PC-3 (cell line): ENCODE measurements at regions not wholly inside any gene's neighbourhood (a gene's known extent, or its start where the extent isn't known, plus 50 kb on each side); places are given as distances from the start of the nearest gene placed in this dataset.

Source experiments
- ATAC-seq: fragments of 200-7000 bp; cut with Tn5 transposase; 2 replicates; pipeline ENCODE4 v1.9.1; 2020; ENCODE audit warnings: mild to moderate bottlenecking, moderate library complexity
- BruUV-seq: library from RNA; stranded (reverse); fragments of 400-500 nt; replicated peaks from 2 replicates; lab custom pipeline; 2021; lab: Mats Ljungman, UMichigan
- CTCF ChIA-PET: fragments of 300-600 bp; sonication (Branson Sonifier 250); formaldehyde crosslinking; loops from one replicate; lab custom pipeline; 2022; ENCODE audit warnings: antibody characterized with exemption; lab: Charles Lee
- POLR2A ChIA-PET: fragments of 300-600 bp; sonication (Branson Sonifier 250); formaldehyde crosslinking; loops from one replicate; lab custom pipeline; 2022; ENCODE audit warnings: antibody characterized with exemption; ENCODE audit not compliant: unreplicated experiment; lab: Charles Lee
- DNase-seq: peaks from one replicate; pipeline ENCODE4 v3.0.0-alpha.2; 2015
- H2AFZ ChIP-seq: fragments of 300-600 bp; sonication (generic); 2 replicates; pipeline ENCODE4 v1.6.0; 2016; ENCODE audit warnings: antibody characterized with exemption, low read length
- H3F3A ChIP-seq: fragments of 300-600 bp; sonication (generic); one replicate; pipeline ENCODE4 v1.6.0; 2017; ENCODE audit warnings: antibody characterized with exemption, low read length, control low read depth, mild to moderate bottlenecking; ENCODE audit not compliant: unreplicated experiment
- H3K27ac ChIP-seq: fragments of 300-600 bp; sonication (generic); 2 replicates; pipeline ENCODE4 v1.5.1; 2016; ENCODE audit warnings: mild to moderate bottlenecking, low read length
- H3K27me3 ChIP-seq: fragments of 300-600 bp; sonication (generic); 2 replicates; pipeline ENCODE4 v1.6.1; 2016; ENCODE audit warnings: low read length, mixed read lengths
- H3K36me3 ChIP-seq: fragments of 300-600 bp; sonication (generic); 2 replicates; pipeline ENCODE4 v1.6.1; 2016; ENCODE audit warnings: low read depth, mixed run types, low read length, mixed read lengths
- H3K4me1 ChIP-seq: fragments of 300-600 bp; sonication (generic); 2 replicates; pipeline ENCODE4 v1.5.1; 2016; ENCODE audit warnings: low read length; ENCODE audit not compliant: insufficient read depth
- H3K4me2 ChIP-seq: fragments of 300-600 bp; sonication (generic); 2 replicates; pipeline ENCODE4 v1.6.0; 2016; ENCODE audit warnings: low read length
- H3K4me3 ChIP-seq: fragments of 300-600 bp; sonication (generic); 2 replicates; pipeline ENCODE4 v1.5.1; 2016; ENCODE audit warnings: mild to moderate bottlenecking, low read length, mixed read lengths
- H3K79me2 ChIP-seq: fragments of 300-600 bp; sonication (generic); 2 replicates; pipeline ENCODE4 v1.6.1; 2017; ENCODE audit warnings: low read length, mixed read lengths
- H3K9ac ChIP-seq: fragments of 300-600 bp; sonication (generic); 2 replicates; pipeline ENCODE4 v1.6.0; 2016; ENCODE audit warnings: mild to moderate bottlenecking, low read length
- H3K9me2 ChIP-seq: fragments of 300-600 bp; sonication (generic); replicated peaks from 2 replicates; pipeline ENCODE4 v1.6.1; 2016; ENCODE audit warnings: mixed run types, low read length, mixed read lengths
- H3K9me3 ChIP-seq: fragments of 300-600 bp; sonication (generic); 2 replicates; pipeline ENCODE4 v1.6.1; 2016; ENCODE audit warnings: low read length, mixed read lengths
- H4K20me1 ChIP-seq: fragments of 300-600 bp; sonication (generic); 2 replicates; pipeline ENCODE4 v1.6.1; 2016; ENCODE audit warnings: low read length, mixed read lengths
- EZH2 ChIP-seq: fragments of 300-600 bp; sonication (generic); IDR thresholded peaks from one replicate; pipeline ENCODE4 v1.6.1; 2017; ENCODE audit warnings: antibody characterized with exemption, mild to moderate bottlenecking, low read length; ENCODE audit not compliant: unreplicated experiment
- EZH2phosphoT487 ChIP-seq: fragments of 300-600 bp; sonication (generic); IDR thresholded peaks from 2 replicates; pipeline ENCODE4 v1.6.1; 2018; ENCODE audit warnings: mild to moderate bottlenecking, antibody characterized with exemption, low read length, borderline replicate concordance
- intact Hi-C: fragments of 100-400 bp; cut with micrococcal nuclease; formaldehyde crosslinking; loops from 2 replicates; pipeline ENCODE4 v1.9.0; 2023
- TF ChIP-seq, protein P1 (sequence below): fragments of 300-600 bp; sonication (generic); conservative IDR thresholded peaks from 2 replicates; pipeline ENCODE4 v1.5.1; 2017; ENCODE audit warnings: antibody characterized with exemption, low read depth, mild to moderate bottlenecking, low read length

DNA sequence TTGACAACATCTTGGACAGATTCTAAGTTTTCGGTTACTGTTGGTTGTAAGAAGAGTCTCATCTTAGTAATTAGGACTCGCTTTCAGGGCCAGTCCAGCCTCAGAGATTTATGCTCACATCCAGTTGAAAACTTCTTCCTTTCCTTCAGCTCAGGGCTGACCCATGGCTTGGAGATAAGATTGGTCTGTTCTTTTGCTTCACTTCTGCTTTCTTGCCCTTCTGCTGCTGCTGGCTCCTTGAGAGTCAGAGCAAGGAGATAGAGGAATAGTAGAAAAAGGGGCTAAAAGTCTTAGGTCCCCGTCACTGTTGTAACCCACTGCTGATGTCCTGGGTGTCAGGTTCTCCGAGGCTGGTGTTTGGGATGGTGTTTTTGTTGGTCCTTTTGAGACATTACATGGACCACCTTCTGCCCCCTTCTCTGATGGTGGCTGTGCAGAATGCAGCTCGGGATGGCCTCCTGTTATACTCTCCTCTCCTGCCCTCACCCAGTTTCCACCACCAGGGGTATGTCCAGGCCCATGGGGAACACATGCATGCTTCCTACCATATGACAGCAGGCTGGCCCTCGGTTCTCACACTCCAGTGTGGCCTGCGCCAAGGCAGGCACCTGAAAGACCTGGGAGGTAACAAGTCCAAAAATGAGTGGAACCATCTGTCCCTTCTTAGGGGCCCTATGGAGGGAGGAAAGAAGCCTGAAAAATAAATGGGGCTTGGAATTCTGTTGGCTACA lies 67.8 kb upstream of the PCBD1 start:
- H3K79me2 ChIP-seq, result no peaks in the 10 kb centered on the region
- no peaks in the 10 kb centered on the region for H3K4me1 ChIP-seq
- CTCF ChIA-PET, result no interaction called here

DNA sequence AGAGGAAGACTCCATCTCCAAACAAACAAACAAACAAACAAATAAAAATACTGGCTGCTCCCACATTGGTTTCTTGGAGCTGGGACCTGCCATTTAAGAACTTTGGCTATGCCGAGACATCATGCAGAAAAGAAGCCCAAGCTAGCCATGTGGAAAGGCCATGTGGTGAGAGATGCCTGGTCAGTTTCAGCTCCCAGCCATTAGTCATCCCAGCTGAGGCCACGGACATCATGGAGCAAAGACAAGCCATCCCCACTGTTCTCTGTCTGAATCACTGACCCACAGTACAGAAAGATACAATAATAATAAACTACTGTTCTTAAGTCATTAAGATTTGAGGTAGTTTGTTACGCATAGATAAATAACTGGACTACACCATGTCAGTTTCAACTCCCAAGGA lies 70.0 kb upstream of the PCBD1 start:
- H3K79me2 ChIP-seq, result no peaks in the 10 kb centered on the region

More for the DNA sequence above, 67.8 kb upstream of the PCBD1 start:
- Histone ChIP-seq H2AFZ (no peak overlapping the region), H3K4me2 (no peak overlapping the region), H4K20me1 (no peaks in the 10 kb centered on the region), H3K9ac (no peak overlapping the region), H3K4me3 (no peak overlapping the region), H3F3A (no peaks in the 10 kb centered on the region), H3K27me3 (peaks cover 43% of the 10 kb centered on the region), H3K27ac (no peak overlapping the region), H3K9me3 (no peaks in the 10 kb centered on the region), H3K36me3 (no peaks in the 10 kb centered on the region), H3K9me2 (no peaks in the 10 kb centered on the region)
- DNase-seq (peak; percentile 18), ATAC-seq (no peak)
- POLR2A ChIA-PET, result no interaction called here
- TF ChIP-seq EZH2phosphoT487, result no peak
- TF ChIP-seq, protein P1, sequence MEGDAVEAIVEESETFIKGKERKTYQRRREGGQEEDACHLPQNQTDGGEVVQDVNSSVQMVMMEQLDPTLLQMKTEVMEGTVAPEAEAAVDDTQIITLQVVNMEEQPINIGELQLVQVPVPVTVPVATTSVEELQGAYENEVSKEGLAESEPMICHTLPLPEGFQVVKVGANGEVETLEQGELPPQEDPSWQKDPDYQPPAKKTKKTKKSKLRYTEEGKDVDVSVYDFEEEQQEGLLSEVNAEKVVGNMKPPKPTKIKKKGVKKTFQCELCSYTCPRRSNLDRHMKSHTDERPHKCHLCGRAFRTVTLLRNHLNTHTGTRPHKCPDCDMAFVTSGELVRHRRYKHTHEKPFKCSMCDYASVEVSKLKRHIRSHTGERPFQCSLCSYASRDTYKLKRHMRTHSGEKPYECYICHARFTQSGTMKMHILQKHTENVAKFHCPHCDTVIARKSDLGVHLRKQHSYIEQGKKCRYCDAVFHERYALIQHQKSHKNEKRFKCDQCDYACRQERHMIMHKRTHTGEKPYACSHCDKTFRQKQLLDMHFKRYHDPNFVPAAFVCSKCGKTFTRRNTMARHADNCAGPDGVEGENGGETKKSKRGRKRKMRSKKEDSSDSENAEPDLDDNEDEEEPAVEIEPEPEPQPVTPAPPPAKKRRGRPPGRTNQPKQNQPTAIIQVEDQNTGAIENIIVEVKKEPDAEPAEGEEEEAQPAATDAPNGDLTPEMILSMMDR, result no peak
- TF ChIP-seq EZH2, result no peak
- BruUV-seq, result no TSS peak
- intact Hi-C loops, result no loop called here

DNA sequence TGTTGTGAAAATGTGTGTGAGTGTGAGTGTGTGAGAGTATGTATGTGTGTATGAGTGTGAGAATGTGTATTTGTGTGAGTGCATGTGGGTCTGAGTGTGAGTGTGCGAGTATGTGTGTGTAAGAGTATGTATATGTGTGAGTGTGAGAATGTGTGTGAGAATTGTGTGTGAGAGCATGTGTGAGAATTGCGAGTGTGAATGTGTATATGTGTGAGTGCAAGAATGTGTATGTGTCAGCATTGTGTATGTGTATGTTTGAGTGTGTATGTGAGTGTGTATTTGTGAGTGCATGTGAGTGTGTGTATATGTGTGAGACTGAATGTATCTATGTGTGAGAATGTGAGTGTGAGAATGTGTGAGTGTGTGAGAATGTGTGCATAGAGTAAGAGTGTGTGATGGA lies 72.0 kb upstream of the PCBD1 start:
- Histone ChIP-seq H3K27ac (no peak overlapping the region), H3K4me3 (no peak overlapping the region), H3K4me1 (no peaks in the 10 kb centered on the region), H3K9ac (no peak overlapping the region), H3K27me3 (peaks cover 34% of the 10 kb centered on the region), H3K36me3 (no peaks in the 10 kb centered on the region), H3K9me2 (no peaks in the 10 kb centered on the region), H3K79me2 (no peaks in the 10 kb centered on the region), H3F3A (no peaks in the 10 kb centered on the region), H3K9me3 (no peaks in the 10 kb centered on the region), H4K20me1 (no peaks in the 10 kb centered on the region), H3K4me2 (no peak overlapping the region), H2AFZ (no peak overlapping the region)
- DNase-seq (no peak), ATAC-seq (no peak)
- intact Hi-C loops, result no loop called here
- TF ChIP-seq EZH2phosphoT487, result no peak
- no peak for TF ChIP-seq EZH2
- TF ChIP-seq, protein P1, result no peak
- CTCF ChIA-PET, result no interaction called here
- no TSS peak for BruUV-seq
- POLR2A ChIA-PET, result no interaction called here

More for the DNA sequence above, 70.0 kb upstream of the PCBD1 start:
- no peak overlapping the region for H3K4me3 ChIP-seq
- DNase-seq (no peak), ATAC-seq (no peak)
- H3K27ac ChIP-seq, result no peak overlapping the region
- ChIA-PET CTCF (no interaction called here), POLR2A (no interaction called here)
- H3K9me3 ChIP-seq, result no peaks in the 10 kb centered on the region
- H3K9ac ChIP-seq, result no peak overlapping the region
- H2AFZ ChIP-seq, result no peak overlapping the region
- peaks cover 43% of the 10 kb centered on the region for H3K27me3 ChIP-seq
- H3K4me2 ChIP-seq, result no peak overlapping the region
- intact Hi-C loops, result no loop called here
- H3F3A ChIP-seq, result no peaks in the 10 kb centered on the region
- no peaks in the 10 kb centered on the region for H3K9me2 ChIP-seq
- TF ChIP-seq, protein P1, result no peak
- no peak for TF ChIP-seq EZH2
- TF ChIP-seq EZH2phosphoT487, result no peak
- H3K4me1 ChIP-seq, result no peaks in the 10 kb centered on the region
- no TSS peak for BruUV-seq
- no peaks in the 10 kb centered on the region for H3K36me3 ChIP-seq
- H4K20me1 ChIP-seq, result no peaks in the 10 kb centered on the region
